Ovary (tissue), 3 donors: ENCODE measurements at regions not wholly inside any gene's neighbourhood (a gene's known extent, or its start where the extent isn't known, plus 50 kb on each side); places are given as distances from the start of the nearest gene placed in this dataset.

Experiments
- EP300 ChIP-seq: sonication (generic); formaldehyde crosslinking; IDR thresholded peaks from one replicate; pipeline ENCODE4 v1.6.1; 2017; ENCODE audit warnings: antibody characterized with exemption
- POLR2A ChIP-seq: fragments of 450-650 bp; IDR thresholded peaks from one replicate; pipeline ENCODE4 v1.6.1; 2017; ENCODE audit warnings: antibody characterized with exemption, mild to moderate bottlenecking, moderate library complexity
- TF ChIP-seq, protein P1 (sequence below), 3 donors: fragments of 450-650 bp in 2 of 3; fragments of 200-600 bp in 1 of 3; IDR thresholded peaks; one replicate each; pipeline versions ENCODE4 v1.5.1 to v1.8.0; 2016 to 2022; ENCODE audit warnings: antibody characterized with exemption in 3 of 3, mild to moderate bottlenecking in 1 of 3
- donor health status: DM: no; HTN: no; CAD: no.

DNA sequence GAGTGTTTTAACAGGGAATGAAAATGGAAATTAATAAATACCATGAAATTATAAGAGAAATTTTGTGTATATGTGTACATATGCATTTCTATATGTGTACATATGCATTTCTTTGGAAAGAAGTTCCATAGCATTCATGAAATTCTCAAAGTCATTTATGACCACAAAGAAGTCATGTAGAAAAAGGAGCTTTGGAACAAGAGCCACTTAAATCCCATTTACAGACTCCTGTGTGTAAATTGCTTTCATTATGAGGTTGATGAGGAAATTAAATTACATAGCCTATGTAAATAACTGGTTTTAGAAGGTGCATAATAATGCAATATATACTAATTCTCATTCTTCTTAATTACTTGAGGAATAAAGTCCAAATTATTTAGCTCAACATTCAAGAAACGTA lies 450.5 kb upstream of the SYT1 start:
- TF ChIP-seq, protein P1, sequence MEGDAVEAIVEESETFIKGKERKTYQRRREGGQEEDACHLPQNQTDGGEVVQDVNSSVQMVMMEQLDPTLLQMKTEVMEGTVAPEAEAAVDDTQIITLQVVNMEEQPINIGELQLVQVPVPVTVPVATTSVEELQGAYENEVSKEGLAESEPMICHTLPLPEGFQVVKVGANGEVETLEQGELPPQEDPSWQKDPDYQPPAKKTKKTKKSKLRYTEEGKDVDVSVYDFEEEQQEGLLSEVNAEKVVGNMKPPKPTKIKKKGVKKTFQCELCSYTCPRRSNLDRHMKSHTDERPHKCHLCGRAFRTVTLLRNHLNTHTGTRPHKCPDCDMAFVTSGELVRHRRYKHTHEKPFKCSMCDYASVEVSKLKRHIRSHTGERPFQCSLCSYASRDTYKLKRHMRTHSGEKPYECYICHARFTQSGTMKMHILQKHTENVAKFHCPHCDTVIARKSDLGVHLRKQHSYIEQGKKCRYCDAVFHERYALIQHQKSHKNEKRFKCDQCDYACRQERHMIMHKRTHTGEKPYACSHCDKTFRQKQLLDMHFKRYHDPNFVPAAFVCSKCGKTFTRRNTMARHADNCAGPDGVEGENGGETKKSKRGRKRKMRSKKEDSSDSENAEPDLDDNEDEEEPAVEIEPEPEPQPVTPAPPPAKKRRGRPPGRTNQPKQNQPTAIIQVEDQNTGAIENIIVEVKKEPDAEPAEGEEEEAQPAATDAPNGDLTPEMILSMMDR (IDR thresholded peaks at IDR 0.05): no peak
- TF ChIP-seq POLR2A (no peak), EP300 (no peak)
